Left cardiac atrium (tissue), 4 donors: ENCODE measurements at regions not wholly inside any gene's neighbourhood (a gene's known extent, or its start where the extent isn't known, plus 50 kb on each side); places are given as distances from the start of the nearest gene placed in this dataset.
"Not testable (repeated sequence)": the region's sequence is repeated elsewhere in the genome, so short reads cannot be mapped to it uniquely, and the experiment has no call there.

ENCODE experiments used
- ATAC-seq, 2 donors: fragments of 200-7000 bp; cut with Tn5 transposase; one replicate each; pipeline ENCODE4 v1.9.1; 2020; ENCODE audit warnings: mild to moderate bottlenecking in 2 of 2, moderate library complexity in 2 of 2
- DNase-seq: peaks from one replicate; pipeline ENCODE4 v3.0.0-alpha.2; 2020
- intact Hi-C, 2 donors: fragments of 100-400 bp; cut with DNase I; formaldehyde crosslinking; loops; one replicate each; pipeline versions ENCODE4 v1.14.1 to v1.15.1; 2022 to 2023
- donor health status: DM: no; HTN: yes; CAD: no.
- donor health status: DM: no; HTN: yes; CAD: no; lungs with severe emphysema.
- donor health status: DM: yes; HTN: yes; CAD: no.
- donor health status: Dilated cardiomyopathy.

- intact Hi-C loops = no loop called here
- DNase-seq = no peak
- no peak for ATAC-seq
These were observed 72.5 kb downstream of the RRAGC start for GRCh38 chr1:38787041-38787440.

GRCh38 chr1:38786040-38786436 is 73.5 kb downstream of the RRAGC start:
- ATAC-seq = no peak
- no peak for DNase-seq
- intact Hi-C loops = no loop called here

- DNase-seq (no peak), ATAC-seq (no peak)
- intact Hi-C loops = no loop called here
These were observed 74.1 kb downstream of the RRAGC start for GRCh38 chr1:38785285-38786039.

- DNase-seq (no peak), ATAC-seq (no peak)
- intact Hi-C loops = no loop called here
These were observed 74.9 kb downstream of the RRAGC start for GRCh38 chr1:38784452-38785284.

GRCh38 chr1:38783640-38784229 is 75.8 kb downstream of the RRAGC start:
- intact Hi-C loops = no loop called here
- ATAC-seq = no peak
- DNase-seq = no peak

GRCh38 chr1:38781872-38782617 is 77.5 kb downstream of the RRAGC start:
- intact Hi-C loops = no loop called here
- ATAC-seq (no peak), DNase-seq (no peak)

- ATAC-seq = no peak
- DNase-seq = no peak
- intact Hi-C loops = no loop called here
These were observed 79.4 kb downstream of the RRAGC start for GRCh38 chr1:38780133-38780532.

GRCh38 chr1:38779491-38779890 is 80.1 kb downstream of the RRAGC start:
- ATAC-seq (no peak), DNase-seq (no peak)
- intact Hi-C loops = no loop called here

GRCh38 chr1:38778521-38778920 is 81.1 kb downstream of the RRAGC start:
- DNase-seq (no peak), ATAC-seq (no peak)
- intact Hi-C loops = no loop called here

GRCh38 chr1:38778051-38778450 is 81.5 kb downstream of the RRAGC start:
- DNase-seq (no peak), ATAC-seq (no peak)
- intact Hi-C loops = no loop called here

GRCh38 chr1:38777464-38777957 is 82.1 kb downstream of the RRAGC start:
- intact Hi-C loops = no loop called here
- DNase-seq = no peak

GRCh38 chr1:38776466-38777065 is 83.0 kb downstream of the RRAGC start:
- ATAC-seq (no peak), DNase-seq (no peak)
- intact Hi-C loops = no loop called here

More at GRCh38 chr1:38777464-38777957, 82.1 kb downstream of the RRAGC start:
- ATAC-seq = no peak

GRCh38 chr1:38775175-38775845 is 84.3 kb downstream of the RRAGC start:
- no peak for ATAC-seq
- intact Hi-C loops = no loop called here

GRCh38 chr1:38773483-38773882 is 86.1 kb downstream of the RRAGC start:
- intact Hi-C loops = no loop called here
- ATAC-seq (no peak), DNase-seq (no peak)

More at GRCh38 chr1:38775175-38775845, 84.3 kb downstream of the RRAGC start:
- no peak for DNase-seq

- intact Hi-C loops = no loop called here
- DNase-seq (no peak), ATAC-seq (no peak)
These were observed 86.6 kb downstream of the RRAGC start for GRCh38 chr1:38772953-38773352.

- no peak for DNase-seq
- intact Hi-C loops = no loop called here
- ATAC-seq = no peak
These were observed 87.5 kb downstream of the RRAGC start for GRCh38 chr1:38772026-38772425.

- ATAC-seq, DNase-seq, intact Hi-C loops: not testable (repeated sequence)
These were observed 88.9 kb downstream of the RRAGC start for GRCh38 chr1:38770516-38771173.

- DNase-seq (no peak), ATAC-seq (no peak)
- intact Hi-C loops = no loop called here
These were observed 93.4 kb downstream of the RRAGC start for GRCh38 chr1:38766125-38766524.
